Keratinocyte (primary cell): ENCODE measurements at regions not wholly inside any gene's neighbourhood (a gene's known extent, or its start where the extent isn't known, plus 50 kb on each side); places are given as distances from the start of the nearest gene placed in this dataset.

ENCODE experiments used
- DNase-seq: peaks from one replicate; pipeline ENCODE4 v3.0.0-alpha.2; 2011; ENCODE audit warnings: low read depth, missing footprints, low spot score
- FAIRE-seq: peaks from 2 replicates; lab custom pipeline; 2011; peaks lifted over from hg19 to GRCh38; lab: Jason Lieb, UNC
- H2AFZ ChIP-seq: 2 replicates; pipeline ENCODE4 v1.6.0; 2012; ENCODE audit warnings: low read length, control low read depth, inconsistent platforms; ENCODE audit not compliant: control insufficient read depth
- H3K27ac ChIP-seq: 2 replicates; pipeline ENCODE4 v1.5.1; 2011; ENCODE audit warnings: low read length; ENCODE audit not compliant: control insufficient read depth, insufficient read depth
- H3K27me3 ChIP-seq: 3 replicates; pipeline ENCODE4 v1.6.0; 2011; ENCODE audit warnings: low read length; ENCODE audit not compliant: control insufficient read depth, insufficient read depth; ENCODE audit errors: extremely low read depth
- H3K36me3 ChIP-seq, 2 experiments: 2 replicates in 1 of 2; 3 replicates in 1 of 2; pipeline ENCODE4 v1.5.1; 2011; ENCODE audit warnings: low read length in 2 of 2, mild to moderate bottlenecking in 1 of 2; ENCODE audit not compliant: control insufficient read depth in 2 of 2, insufficient read depth in 2 of 2; ENCODE audit errors: extremely low read depth in 1 of 2
- H3K4me1 ChIP-seq: 3 replicates; pipeline ENCODE4 v1.5.1; 2011; ENCODE audit warnings: low read length; ENCODE audit not compliant: control insufficient read depth, insufficient read depth; ENCODE audit errors: extremely low read depth
- H3K4me2 ChIP-seq: 3 replicates; pipeline ENCODE4 v1.6.0; 2011; ENCODE audit warnings: low read depth, low read length; ENCODE audit not compliant: control insufficient read depth, insufficient read depth; ENCODE audit errors: extremely low read depth
- H3K4me3 ChIP-seq, 3 experiments: fragments of 200-600 bp in 1 of 3; sonication (generic) in 1 of 3; 2 replicates in 2 of 3; 3 replicates in 1 of 3; pipeline ENCODE4 v1.5.1; 2011 to 2016; ENCODE audit warnings: low read length in 3 of 3, mild to moderate bottlenecking in 3 of 3, control low read depth in 2 of 3, inconsistent platforms in 1 of 3, low read depth in 1 of 3, mixed read lengths in 1 of 3, mixed run types in 1 of 3, moderate library complexity in 1 of 3; ENCODE audit not compliant: control insufficient read depth in 2 of 3, insufficient read depth in 2 of 3; ENCODE audit errors: extremely low read depth in 1 of 3
- H3K79me2 ChIP-seq: 2 replicates; pipeline ENCODE4 v1.6.0; 2012; ENCODE audit warnings: low read length; ENCODE audit not compliant: control insufficient read depth, insufficient read depth
- H3K9ac ChIP-seq: 3 replicates; pipeline ENCODE4 v1.6.0; 2011; ENCODE audit warnings: low read length; ENCODE audit not compliant: control insufficient read depth, insufficient read depth; ENCODE audit errors: extremely low read depth
- H3K9me1 ChIP-seq: 3 replicates; pipeline ENCODE4 v1.6.0; 2011; ENCODE audit warnings: low read length; ENCODE audit not compliant: control insufficient read depth, insufficient read depth; ENCODE audit errors: extremely low read depth
- H3K9me3 ChIP-seq: 2 replicates; pipeline ENCODE4 v1.5.1; 2012; ENCODE audit warnings: low read depth, low read length; ENCODE audit not compliant: control insufficient read depth
- H4K20me1 ChIP-seq: 3 replicates; pipeline ENCODE4 v1.6.0; 2011; ENCODE audit warnings: low read length; ENCODE audit not compliant: control insufficient read depth, insufficient read depth; ENCODE audit errors: extremely low read depth
- EZH2 ChIP-seq: IDR thresholded peaks from one replicate; pipeline ENCODE4 v1.6.1; 2012; ENCODE audit warnings: inconsistent platforms, mild to moderate bottlenecking, low read length, moderate library complexity
- dilution Hi-C: fragments of 300-500 bp; cut with MboI; formaldehyde crosslinking; loops from one replicate; pipeline ENCODE4 v1.7.0; 2020; ENCODE audit warnings: low sequenced_read_pairs; ENCODE audit not compliant: extremely low pct_ligation_motif_present
- TF ChIP-seq, protein P1 (sequence below), 3 experiments: IDR thresholded peaks in 1 of 3; conservative IDR thresholded peaks in 1 of 3; optimal IDR thresholded peaks in 1 of 3; 2 replicates in 2 of 3; 3 replicates in 1 of 3; pipeline versions ENCODE3 to v1.5.1; 2011; ENCODE audit warnings: low read length in 3 of 3, mild to moderate bottlenecking in 3 of 3, moderate library complexity in 2 of 3, control low read depth in 1 of 3, inconsistent platforms in 1 of 3; ENCODE audit not compliant: insufficient read depth in 2 of 3; ENCODE audit errors: extremely low read depth in 1 of 3

GRCh38 chr4:28226962-28227361 is 1366.3 kb downstream of the STIM2 start:
- H4K20me1 ChIP-seq: no peaks in the 10 kb centered on the region
- no peak overlapping the region for H3K4me3 ChIP-seq
- H3K27ac ChIP-seq: no peak overlapping the region
- no peak overlapping the region for H3K4me2 ChIP-seq
- no peak for TF ChIP-seq EZH2
- TF ChIP-seq, protein P1, sequence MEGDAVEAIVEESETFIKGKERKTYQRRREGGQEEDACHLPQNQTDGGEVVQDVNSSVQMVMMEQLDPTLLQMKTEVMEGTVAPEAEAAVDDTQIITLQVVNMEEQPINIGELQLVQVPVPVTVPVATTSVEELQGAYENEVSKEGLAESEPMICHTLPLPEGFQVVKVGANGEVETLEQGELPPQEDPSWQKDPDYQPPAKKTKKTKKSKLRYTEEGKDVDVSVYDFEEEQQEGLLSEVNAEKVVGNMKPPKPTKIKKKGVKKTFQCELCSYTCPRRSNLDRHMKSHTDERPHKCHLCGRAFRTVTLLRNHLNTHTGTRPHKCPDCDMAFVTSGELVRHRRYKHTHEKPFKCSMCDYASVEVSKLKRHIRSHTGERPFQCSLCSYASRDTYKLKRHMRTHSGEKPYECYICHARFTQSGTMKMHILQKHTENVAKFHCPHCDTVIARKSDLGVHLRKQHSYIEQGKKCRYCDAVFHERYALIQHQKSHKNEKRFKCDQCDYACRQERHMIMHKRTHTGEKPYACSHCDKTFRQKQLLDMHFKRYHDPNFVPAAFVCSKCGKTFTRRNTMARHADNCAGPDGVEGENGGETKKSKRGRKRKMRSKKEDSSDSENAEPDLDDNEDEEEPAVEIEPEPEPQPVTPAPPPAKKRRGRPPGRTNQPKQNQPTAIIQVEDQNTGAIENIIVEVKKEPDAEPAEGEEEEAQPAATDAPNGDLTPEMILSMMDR (optimal IDR thresholded peaks at IDR 0.05 in 1 of 3, IDR thresholded peaks at IDR 0.05 in 1 of 3, conservative IDR thresholded peaks at IDR 0.05 in 1 of 3; ENCODE audit: extremely low read depth in 1 of 3, insufficient read depth in 2 of 3, low read length in 3 of 3): no peak
- H3K9me3 ChIP-seq: no peaks in the 10 kb centered on the region
- DNase-seq (no peak), FAIRE-seq (no peak)
- H3K79me2 ChIP-seq: no peaks in the 10 kb centered on the region
- H3K4me1 ChIP-seq: peaks cover 10% of the 10 kb centered on the region
- no peak overlapping the region for H2AFZ ChIP-seq
- H3K9ac ChIP-seq: no peak overlapping the region
- no peaks in the 10 kb centered on the region for H3K9me1 ChIP-seq
- dilution Hi-C loops: no loop called here
- H3K36me3 ChIP-seq: no peaks in the 10 kb centered on the region
- no peaks in the 10 kb centered on the region for H3K27me3 ChIP-seq

GRCh38 chr4:28227764-28228163 is 1367.1 kb downstream of the STIM2 start:
- no peak for TF ChIP-seq EZH2
- TF ChIP-seq, protein P1 (optimal IDR thresholded peaks at IDR 0.05 in 1 of 3, IDR thresholded peaks at IDR 0.05 in 1 of 3, conservative IDR thresholded peaks at IDR 0.05 in 1 of 3; ENCODE audit: extremely low read depth in 1 of 3, insufficient read depth in 2 of 3, low read length in 3 of 3): no peak
- H3K79me2 ChIP-seq: no peaks in the 10 kb centered on the region
- H2AFZ ChIP-seq: no peak overlapping the region
- H3K4me3 ChIP-seq: no peak overlapping the region
- H3K9ac ChIP-seq: no peak overlapping the region
- H3K27me3 ChIP-seq: no peaks in the 10 kb centered on the region
- FAIRE-seq (no peak), DNase-seq (no peak)
- dilution Hi-C loops: no loop called here
- H3K4me1 ChIP-seq: peaks cover 18% of the 10 kb centered on the region
- H3K4me2 ChIP-seq: no peak overlapping the region
- no peaks in the 10 kb centered on the region for H4K20me1 ChIP-seq
- no peaks in the 10 kb centered on the region for H3K9me1 ChIP-seq
- H3K36me3 ChIP-seq: no peaks in the 10 kb centered on the region
- no peak overlapping the region for H3K27ac ChIP-seq
- H3K9me3 ChIP-seq: no peaks in the 10 kb centered on the region
